WTC11 (cell line): ENCODE measurements at regions not wholly inside any gene's neighbourhood (a gene's known extent, or its start where the extent isn't known, plus 50 kb on each side); places are given as distances from the start of the nearest gene placed in this dataset.
A peak's percentile ranks its signal among the peaks of the same experiment; 100 is the strongest.

ENCODE experiments used
- ATAC-seq: fragments of 200-7000 bp; cut with Tn5 transposase; 2 replicates; pipeline ENCODE4 v1.10.0; 2021; ENCODE audit warnings: mild to moderate bottlenecking, moderate library complexity
- CTCF ChIA-PET: fragments of 300-600 bp; sonication (Branson Sonifier 250); formaldehyde crosslinking; loops from one replicate; lab custom pipeline; 2021; ENCODE audit warnings: antibody characterized with exemption; lab: Charles Lee
- POLR2A ChIA-PET: fragments of 350-600 bp; sonication (Branson Sonifier 250); formaldehyde crosslinking; loops from one replicate; lab custom pipeline; 2021; ENCODE audit warnings: antibody characterized with exemption; lab: Charles Lee
- DNase-seq: peaks from one replicate; pipeline ENCODE4 v3.0.0; 2021; ENCODE audit warnings: low spot score
- H3K27ac Mint-ChIP-seq: 2 replicates; pipeline ENCODE4 v1.8.0; 2021; ENCODE audit warnings: mixed read lengths
- H3K27me3 Mint-ChIP-seq: 2 replicates; pipeline ENCODE4 v1.8.0; 2021; ENCODE audit warnings: low read depth, mild to moderate bottlenecking, moderate library complexity, mixed read lengths
- H3K36me3 Mint-ChIP-seq: 2 replicates; pipeline ENCODE4 v1.8.0; 2021; ENCODE audit warnings: mixed read lengths
- H3K4me1 Mint-ChIP-seq: 2 replicates; pipeline ENCODE4 v1.8.0; 2022; ENCODE audit warnings: mixed read lengths
- H3K4me3 Mint-ChIP-seq: 2 replicates; pipeline ENCODE4 v1.8.0; 2021; ENCODE audit warnings: mild to moderate bottlenecking, moderate library complexity, mixed read lengths
- H3K9me3 Mint-ChIP-seq: 2 replicates; pipeline ENCODE4 v1.8.0; 2021; ENCODE audit warnings: mixed read lengths
- AR ChIP-seq: fragments of 250-450 bp; sonication (Bioruptor Pico); IDR thresholded peaks from 2 replicates; pipeline ENCODE4 v1.9.0; 2021; ENCODE audit warnings: mild to moderate bottlenecking
- ARID4B ChIP-seq: sonication (generic); formaldehyde crosslinking; IDR thresholded peaks from 2 replicates; pipeline ENCODE4 v1.8.0; 2023; ENCODE audit warnings: missing genetic modification reagents, mild to moderate bottlenecking, borderline replicate concordance
- CTCF ChIP-seq: fragments of 200-600 bp; IDR thresholded peaks from 2 replicates; pipeline ENCODE4 v1.8.0; 2022; ENCODE audit warnings: antibody characterized with exemption
- E2F1 ChIP-seq: sonication (generic); formaldehyde crosslinking; IDR thresholded peaks from 2 replicates; pipeline ENCODE4 v1.8.0; 2022; ENCODE audit warnings: mild to moderate bottlenecking, missing genetic modification reagents
- FOXJ3 ChIP-seq: sonication (generic); formaldehyde crosslinking; IDR thresholded peaks from 2 replicates; pipeline ENCODE4 v1.9.0; 2021; ENCODE audit warnings: missing genetic modification reagents, mild to moderate bottlenecking, borderline replicate concordance
- FOXP4 ChIP-seq: sonication (generic); formaldehyde crosslinking; IDR thresholded peaks from 2 replicates; pipeline ENCODE4 v1.8.0; 2022; ENCODE audit warnings: mild to moderate bottlenecking, missing genetic modification reagents
- GRHL2 ChIP-seq: fragments of 250-450 bp; sonication (Bioruptor Pico); IDR thresholded peaks from 2 replicates; pipeline ENCODE4 v1.8.0; 2022; ENCODE audit warnings: mild to moderate bottlenecking, moderate library complexity; ENCODE audit not compliant: insufficient replicate concordance, severe bottlenecking
- PRRX2 ChIP-seq: fragments of 250-450 bp; sonication (Bioruptor Pico); IDR thresholded peaks from 2 replicates; pipeline ENCODE4 v1.8.0; 2021; ENCODE audit warnings: mild to moderate bottlenecking
- TCF7 ChIP-seq: sonication (generic); formaldehyde crosslinking; IDR thresholded peaks from 2 replicates; pipeline ENCODE4 v1.8.0; 2022; ENCODE audit warnings: mild to moderate bottlenecking, low read depth, missing genetic modification reagents, moderate library complexity
- ZNF138 ChIP-seq: sonication (generic); formaldehyde crosslinking; conservative IDR thresholded peaks from 2 replicates; pipeline ENCODE4 v1.8.1; 2022; ENCODE audit warnings: mild to moderate bottlenecking, moderate library complexity, missing genetic modification reagents
- ZNF232 ChIP-seq: sonication (generic); formaldehyde crosslinking; IDR thresholded peaks from 2 replicates; pipeline ENCODE4 v1.8.0; 2022; ENCODE audit warnings: mild to moderate bottlenecking, missing genetic modification reagents
- ZNF281 ChIP-seq: sonication (generic); formaldehyde crosslinking; IDR thresholded peaks from 2 replicates; pipeline ENCODE4 v1.8.0; 2023; ENCODE audit warnings: mild to moderate bottlenecking, missing genetic modification reagents
- ZNF423 ChIP-seq: fragments of 250-450 bp; sonication (Bioruptor Pico); IDR thresholded peaks from 2 replicates; pipeline ENCODE4 v2.1.2; 2022; ENCODE audit warnings: mild to moderate bottlenecking, moderate library complexity

GRCh38 chr4:137181293-137181899 is 350.9 kb downstream of the PCDH18 start (continued):
- TF ChIP-seq CTCF: no peak
- no peak for TF ChIP-seq FOXJ3 (CRISPR knock-in tag)
- no peak for TF ChIP-seq ARID4B
- no peak for TF ChIP-seq FOXP4
- TF ChIP-seq TCF7 (CRISPR knock-in tag): no peak
- no peak for TF ChIP-seq E2F1 (CRISPR knock-in tag)

GRCh38 chr4:137180349-137180748 is 351.9 kb downstream of the PCDH18 start:
- Mint-ChIP-seq H3K4me1 (no peaks in the 10 kb centered on the region), H3K27me3 (no peaks in the 10 kb centered on the region), H3K9me3 (peaks cover 18% of the 10 kb centered on the region), H3K27ac (no peak overlapping the region), H3K36me3 (peaks cover 8% of the 10 kb centered on the region), H3K4me3 (no peak overlapping the region)
- CTCF ChIA-PET: interaction anchor here (0.6 to 2.0 kb wide), 11 partner anchors 10 to 543 kb away, joined by 3 to 6 read pairs (median 3); partner anchors contain the start of gene PCDH18
- TF ChIP-seq GRHL2 (CRISPR knock-in tag) (no peak), AR (CRISPR knock-in tag) (no peak), ZNF138 (CRISPR knock-in tag) (no peak), ZNF232 (CRISPR knock-in tag) (no peak), ZNF281 (CRISPR knock-in tag) (no peak), ZNF423 (CRISPR knock-in tag) (no peak), CTCF (no peak), PRRX2 (no peak)
- POLR2A ChIA-PET: no interaction called here
- peak; percentile 100 for ATAC-seq
- DNase-seq: peak; percentile 13
